CD14-positive monocyte (primary cell): ENCODE measurements at regions not wholly inside any gene's neighbourhood (a gene's known extent, or its start where the extent isn't known, plus 50 kb on each side); places are given as distances from the start of the nearest gene placed in this dataset.

ENCODE experiments used
- DNase-seq, 3 donors: peaks; one replicate each; pipeline ENCODE4 v3.0.0-alpha.2; 2011 to 2022
- H2AFZ ChIP-seq: 2 replicates; pipeline ENCODE4 v1.6.0; 2012; ENCODE audit warnings: mild to moderate bottlenecking, low read depth, low read length, inconsistent platforms; ENCODE audit not compliant: insufficient read depth, poor library complexity, severe bottlenecking
- H3K27ac ChIP-seq, 2 donors: 1 replicate in 1 of 2; 2 replicates in 1 of 2; pipeline ENCODE4 v1.5.1; 2012 to 2013; ENCODE audit warnings: low read length in 2 of 2, control low read depth in 1 of 2, inconsistent platforms in 1 of 2, low read depth in 1 of 2, mild to moderate bottlenecking in 1 of 2
- H3K27me3 ChIP-seq, 2 donors: one replicate each; pipeline versions ENCODE4 v1.6.0 to v1.6.1; 2011 to 2013; ENCODE audit warnings: low read length in 2 of 2; ENCODE audit not compliant: control insufficient read depth in 2 of 2, insufficient read depth in 2 of 2
- H3K36me3 ChIP-seq, 2 donors: replicated peaks in 1 of 2; 1 replicate in 1 of 2; 2 replicates in 1 of 2; pipeline versions ENCODE4 v1.5.1 to v1.6.1; 2012 to 2013; ENCODE audit warnings: low read length in 2 of 2, control low read depth in 1 of 2, inconsistent platforms in 1 of 2, mild to moderate bottlenecking in 1 of 2; ENCODE audit not compliant: insufficient read depth in 2 of 2, control insufficient read depth in 1 of 2
- H3K4me1 ChIP-seq, 2 donors: 1 replicate in 1 of 2; 2 replicates in 1 of 2; pipeline versions ENCODE4 v1.5.1 to v1.6.1; 2012 to 2013; ENCODE audit warnings: low read length in 2 of 2, control low read depth in 1 of 2, inconsistent platforms in 1 of 2, mild to moderate bottlenecking in 1 of 2, moderate library complexity in 1 of 2; ENCODE audit not compliant: insufficient read depth in 2 of 2, control insufficient read depth in 1 of 2
- H3K4me2 ChIP-seq: replicated peaks from 2 replicates; pipeline ENCODE3; 2012; ENCODE audit warnings: low read length, moderate library complexity, mild to moderate bottlenecking; ENCODE audit not compliant: poor library complexity, severe bottlenecking; ENCODE audit errors: extremely low read depth
- H3K4me3 ChIP-seq, 3 experiments: fragments of 200-600 bp in 1 of 3; sonication (generic) in 1 of 3; replicated peaks in 1 of 3; 1 replicate in 2 of 3; 2 replicates in 1 of 3; pipeline ENCODE4 v1.5.1; 2011 to 2013; ENCODE audit warnings: low read length in 3 of 3, mild to moderate bottlenecking in 3 of 3, control low read depth in 2 of 3, low read depth in 2 of 3, inconsistent platforms in 1 of 3, moderate library complexity in 1 of 3
- H3K79me2 ChIP-seq: 2 replicates; pipeline ENCODE4 v1.6.0; 2012; ENCODE audit warnings: mild to moderate bottlenecking, control low read depth, inconsistent platforms, low read length, moderate library complexity; ENCODE audit not compliant: insufficient read depth
- H3K9ac ChIP-seq: 2 replicates; pipeline ENCODE4 v1.6.0; 2017; ENCODE audit warnings: low read length, mild to moderate bottlenecking; ENCODE audit not compliant: insufficient read depth, poor library complexity, severe bottlenecking
- H3K9me3 ChIP-seq, 2 donors: replicated peaks in 1 of 2; 1 replicate in 1 of 2; 2 replicates in 1 of 2; pipeline versions ENCODE4 v1.5.1 to v1.6.1; 2012 to 2013; ENCODE audit warnings: low read length in 2 of 2, control low read depth in 1 of 2; ENCODE audit not compliant: control insufficient read depth in 1 of 2, insufficient read depth in 1 of 2
- H4K20me1 ChIP-seq: 2 replicates; pipeline ENCODE4 v1.6.0; 2012; ENCODE audit warnings: mild to moderate bottlenecking, low read length, control low read depth, moderate library complexity; ENCODE audit not compliant: insufficient read depth
- H3K27ac Mint-ChIP-seq, 7 donors: one replicate each; pipeline ENCODE4 v1.8.0; 2020; ENCODE audit warnings: mild to moderate bottlenecking in 7 of 7, mixed read lengths in 7 of 7, moderate library complexity in 6 of 7, inconsistent platforms in 2 of 7
- H3K27me3 Mint-ChIP-seq, 3 donors: one replicate each; pipeline ENCODE4 v1.8.0; 2021 to 2022; ENCODE audit warnings: low read depth in 3 of 3, mild to moderate bottlenecking in 3 of 3, mixed read lengths in 3 of 3, moderate library complexity in 3 of 3, inconsistent platforms in 1 of 3
- H3K36me3 Mint-ChIP-seq, 2 donors: one replicate each; pipeline ENCODE4 v1.8.0; 2020; ENCODE audit warnings: mixed read lengths in 2 of 2, inconsistent platforms in 1 of 2, mild to moderate bottlenecking in 1 of 2
- H3K4me1 Mint-ChIP-seq: one replicate; pipeline ENCODE4 v1.8.0; 2020; ENCODE audit warnings: mild to moderate bottlenecking, mixed read lengths
- H3K4me3 Mint-ChIP-seq, 2 donors: one replicate each; pipeline ENCODE4 v1.8.0; 2020; ENCODE audit warnings: mild to moderate bottlenecking in 2 of 2, mixed read lengths in 2 of 2, moderate library complexity in 1 of 2
- H3K9me3 Mint-ChIP-seq, 7 donors: one replicate each; pipeline ENCODE4 v1.8.0; 2020 to 2022; ENCODE audit warnings: mixed read lengths in 7 of 7, mild to moderate bottlenecking in 6 of 7, moderate library complexity in 6 of 7, inconsistent platforms in 2 of 7
- WGBS: methylation state at CpG from one replicate; pipeline ENCODE4 v1.1.5; 2013; ENCODE audit warnings: missing lambda C conversion rate; ENCODE audit not compliant: insufficient coverage; 5-methylcytosine and 5-hydroxymethylcytosine counted together
- intact Hi-C, 2 donors: fragments of 100-400 bp; cut with micrococcal nuclease; formaldehyde crosslinking; loops; one replicate each; pipeline versions ENCODE4 v1.15.0 to v1.15.1; 2023
- TF ChIP-seq, protein P1 (sequence below): fragments of 200-600 bp; IDR thresholded peaks from one replicate; pipeline ENCODE4 v1.8.0; 2022; ENCODE audit warnings: antibody characterized with exemption, mild to moderate bottlenecking

DNA sequence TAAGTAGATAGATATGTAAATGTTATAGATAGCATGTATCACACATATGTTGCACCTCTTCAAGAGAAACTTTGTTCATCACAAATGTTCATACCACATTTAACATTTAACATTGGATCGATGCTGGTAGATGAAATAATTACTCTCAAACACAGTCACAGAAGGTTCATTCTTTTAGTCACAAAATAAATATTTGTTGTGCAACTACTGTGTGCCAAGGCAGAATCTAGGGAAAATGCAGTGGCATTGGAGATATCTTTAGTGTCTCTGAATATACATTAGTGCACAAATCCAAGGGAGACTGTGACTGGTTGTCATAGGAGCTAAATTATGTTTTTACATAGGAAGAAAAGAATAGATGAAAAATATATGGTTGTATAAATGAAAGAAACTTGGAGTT lies 535.7 kb downstream of the BRINP3 start:
- intact Hi-C loops: no loop called here
- H3K36me3 ChIP-seq: no peaks in the 10 kb centered on the region
- Mint-ChIP-seq H3K27ac (no peak overlapping the region), H3K4me3 (no peak overlapping the region), H3K9me3 (peaks cover 0 to 4% (median 0%) of the 10 kb centered on the region in 7 donors), H3K27me3 (no peaks in the 10 kb centered on the region), H3K4me1 (no peaks in the 10 kb centered on the region), H3K36me3 (no peaks in the 10 kb centered on the region)
- H3K79me2 ChIP-seq: no peaks in the 10 kb centered on the region
- WGBS: no CpG with 5 or more reads among the region's 1 CpG
- no peak overlapping the region for H3K4me3 ChIP-seq
- no peak for DNase-seq
- H3K27ac ChIP-seq: no peak overlapping the region
- no peaks in the 10 kb centered on the region for H3K4me1 ChIP-seq
- H3K9me3 ChIP-seq: no peaks in the 10 kb centered on the region
- no peak overlapping the region for H3K9ac ChIP-seq
- TF ChIP-seq, protein P1, sequence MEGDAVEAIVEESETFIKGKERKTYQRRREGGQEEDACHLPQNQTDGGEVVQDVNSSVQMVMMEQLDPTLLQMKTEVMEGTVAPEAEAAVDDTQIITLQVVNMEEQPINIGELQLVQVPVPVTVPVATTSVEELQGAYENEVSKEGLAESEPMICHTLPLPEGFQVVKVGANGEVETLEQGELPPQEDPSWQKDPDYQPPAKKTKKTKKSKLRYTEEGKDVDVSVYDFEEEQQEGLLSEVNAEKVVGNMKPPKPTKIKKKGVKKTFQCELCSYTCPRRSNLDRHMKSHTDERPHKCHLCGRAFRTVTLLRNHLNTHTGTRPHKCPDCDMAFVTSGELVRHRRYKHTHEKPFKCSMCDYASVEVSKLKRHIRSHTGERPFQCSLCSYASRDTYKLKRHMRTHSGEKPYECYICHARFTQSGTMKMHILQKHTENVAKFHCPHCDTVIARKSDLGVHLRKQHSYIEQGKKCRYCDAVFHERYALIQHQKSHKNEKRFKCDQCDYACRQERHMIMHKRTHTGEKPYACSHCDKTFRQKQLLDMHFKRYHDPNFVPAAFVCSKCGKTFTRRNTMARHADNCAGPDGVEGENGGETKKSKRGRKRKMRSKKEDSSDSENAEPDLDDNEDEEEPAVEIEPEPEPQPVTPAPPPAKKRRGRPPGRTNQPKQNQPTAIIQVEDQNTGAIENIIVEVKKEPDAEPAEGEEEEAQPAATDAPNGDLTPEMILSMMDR: no peak
- H4K20me1 ChIP-seq: no peaks in the 10 kb centered on the region
- no peaks in the 10 kb centered on the region for H3K27me3 ChIP-seq
- H2AFZ ChIP-seq: no peak overlapping the region
- no peak overlapping the region for H3K4me2 ChIP-seq

DNA sequence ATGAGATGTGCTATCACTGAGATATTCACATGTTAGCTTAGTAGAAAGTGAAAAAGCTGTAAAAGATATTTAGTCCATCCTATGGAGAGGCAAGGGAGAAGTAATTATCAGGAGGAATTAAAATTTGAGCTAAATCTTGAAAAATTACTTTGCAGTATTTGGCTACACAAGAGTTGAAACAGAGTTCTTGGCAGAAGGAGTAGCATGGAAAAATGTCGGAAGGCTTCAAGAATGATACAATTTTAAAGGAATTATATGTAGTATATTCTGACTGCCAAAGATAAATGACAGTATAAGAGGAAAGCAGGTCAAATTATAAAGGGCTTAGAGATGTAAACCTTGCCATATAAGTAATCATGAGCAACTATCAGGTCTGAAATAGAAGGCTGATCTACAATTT lies 518.9 kb downstream of the BRINP3 start:
- 71% methylated on average over 1 of the region's 1 CpG for WGBS
- no peaks in the 10 kb centered on the region for H3K36me3 Mint-ChIP-seq

More for the DNA sequence above, 518.9 kb downstream of the BRINP3 start:
- Histone ChIP-seq H2AFZ (no peak overlapping the region), H3K4me3 (no peak overlapping the region), H3K36me3 (no peaks in the 10 kb centered on the region), H3K9ac (no peak overlapping the region), H3K79me2 (no peaks in the 10 kb centered on the region), H3K4me1 (no peaks in the 10 kb centered on the region), H3K27ac (no peak overlapping the region), H4K20me1 (no peaks in the 10 kb centered on the region), H3K4me2 (no peak overlapping the region), H3K9me3 (no peaks in the 10 kb centered on the region), H3K27me3 (no peaks in the 10 kb centered on the region)
- DNase-seq: no peak
- no peaks in the 10 kb centered on the region for H3K9me3 Mint-ChIP-seq
- H3K27me3 Mint-ChIP-seq: no peaks in the 10 kb centered on the region
- no peak overlapping the region for H3K27ac Mint-ChIP-seq
- TF ChIP-seq, protein P1: no peak
- intact Hi-C loops: no loop called here
- H3K4me3 Mint-ChIP-seq: no peak overlapping the region
- no peaks in the 10 kb centered on the region for H3K4me1 Mint-ChIP-seq
